ENCODE measurements at regions not wholly inside any gene's neighbourhood (a gene's known extent, or its start where the extent isn't known, plus 50 kb on each side); places are given as distances from the start of the nearest gene placed in this dataset.
"Not testable (repeated sequence)": the region's sequence is repeated elsewhere in the genome, so short reads cannot be mapped to it uniquely, and the experiment has no call there.

DNA sequence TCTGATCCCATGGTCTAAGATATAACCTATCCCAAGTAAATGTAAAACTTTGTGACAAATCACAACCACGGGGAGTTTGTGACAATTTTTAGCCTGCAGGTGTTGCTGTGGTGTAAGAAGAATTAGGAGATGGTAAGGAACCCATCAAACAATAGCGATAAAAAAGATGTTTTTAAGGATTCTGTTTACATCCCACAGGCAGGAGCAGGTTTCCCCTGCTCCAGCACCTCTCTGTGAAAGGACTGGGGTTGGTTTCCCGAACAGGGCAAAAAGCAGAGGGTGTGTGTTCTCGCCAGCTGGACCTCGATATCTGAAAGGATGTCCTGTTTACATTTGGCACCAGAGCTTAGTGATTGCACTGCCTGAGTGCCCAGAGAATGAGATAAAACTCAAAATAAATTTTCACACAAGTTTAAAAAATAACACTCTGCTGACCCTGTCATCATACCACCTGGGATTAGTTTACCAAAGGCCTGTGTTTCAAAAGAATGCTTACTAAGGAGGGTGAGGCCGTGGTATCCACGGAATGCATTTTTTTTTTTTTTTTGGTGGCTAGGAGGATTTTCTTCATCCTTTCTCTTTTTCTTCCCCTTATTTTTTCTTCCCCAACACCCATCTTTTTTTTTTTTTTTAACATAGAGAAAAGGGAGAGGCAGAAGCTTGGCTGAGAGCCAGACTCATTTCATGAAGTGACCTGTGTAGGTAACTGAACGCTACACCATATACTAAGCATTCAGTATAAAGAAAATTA, 151.8 kb upstream of the DPH6 start:
- DNase-seq, result peak; percentile 9

DNA sequence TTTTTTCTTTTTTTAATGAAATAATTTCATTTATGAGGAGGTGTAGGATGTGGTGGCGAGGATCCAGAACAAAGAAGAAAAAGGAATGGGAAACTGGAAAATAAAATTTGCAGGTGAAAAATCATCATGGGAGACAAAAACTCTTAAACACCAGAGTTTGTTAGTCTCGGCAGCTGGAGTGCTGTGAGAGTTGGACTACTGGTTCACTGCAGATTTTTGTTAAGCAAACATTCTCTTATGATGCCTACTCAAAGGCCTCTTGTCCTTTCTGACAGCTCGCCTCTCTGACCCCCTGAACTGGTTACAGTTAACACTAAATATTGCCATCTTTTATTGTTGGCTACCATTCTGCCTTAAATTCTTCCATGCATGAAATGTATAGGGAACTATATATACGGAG, 152.4 kb upstream of the DPH6 start:
- no peak for DNase-seq

DNA sequence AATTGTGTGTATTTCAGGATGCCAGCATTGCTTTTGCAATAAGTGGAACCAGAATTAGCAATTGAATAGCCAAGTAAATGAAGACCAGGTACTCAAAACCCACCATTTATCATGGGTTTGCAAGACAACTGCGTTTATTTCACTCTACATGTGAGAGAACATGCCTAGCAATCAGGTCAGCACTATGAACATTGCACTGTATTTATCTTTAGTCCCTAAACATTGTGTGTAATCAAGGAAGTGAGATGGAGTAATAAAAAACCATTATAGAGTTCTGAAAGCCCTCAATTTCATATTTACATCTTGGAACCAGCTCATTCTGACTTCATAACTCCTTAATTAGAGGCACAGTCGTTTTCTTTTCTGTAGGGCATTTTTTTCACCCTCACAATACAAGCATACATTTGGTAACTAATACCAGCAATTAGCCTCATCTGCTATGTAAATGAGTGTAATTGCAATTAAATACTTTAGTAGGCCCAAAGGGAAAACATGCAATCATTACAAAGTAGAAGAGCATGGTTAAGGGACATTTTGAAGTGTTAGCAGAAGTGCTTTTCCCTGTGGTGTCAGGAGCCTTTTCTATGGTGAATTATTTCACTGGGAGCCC, 153.1 kb upstream of the DPH6 start:
- DNase-seq, result peak; percentile 32

DNA sequence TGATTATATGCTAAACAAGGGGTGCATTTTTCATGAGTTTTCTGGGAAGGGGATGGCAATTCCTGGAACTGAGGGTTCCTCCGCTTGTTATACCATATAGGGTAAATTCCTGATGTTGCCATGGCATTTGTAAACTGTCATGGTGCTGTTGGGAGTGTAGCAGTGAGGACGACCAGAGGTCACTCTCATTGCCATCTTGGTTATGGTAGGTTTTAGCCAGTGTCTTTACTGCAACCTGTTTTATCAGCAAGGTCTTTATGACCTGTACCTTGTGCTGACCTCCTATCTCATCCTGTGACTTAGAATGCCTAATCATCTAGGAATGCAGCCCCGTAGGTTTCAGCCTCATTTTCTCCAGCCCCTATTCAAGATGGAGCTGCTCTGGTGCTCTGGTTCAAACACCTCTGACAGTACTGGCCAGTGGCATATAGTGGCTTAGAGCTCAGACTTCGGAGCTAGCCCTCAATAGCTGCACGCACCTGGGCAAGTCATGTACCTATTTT, 154.2 kb upstream of the DPH6 start:
- not testable (repeated sequence) for DNase-seq

DNA sequence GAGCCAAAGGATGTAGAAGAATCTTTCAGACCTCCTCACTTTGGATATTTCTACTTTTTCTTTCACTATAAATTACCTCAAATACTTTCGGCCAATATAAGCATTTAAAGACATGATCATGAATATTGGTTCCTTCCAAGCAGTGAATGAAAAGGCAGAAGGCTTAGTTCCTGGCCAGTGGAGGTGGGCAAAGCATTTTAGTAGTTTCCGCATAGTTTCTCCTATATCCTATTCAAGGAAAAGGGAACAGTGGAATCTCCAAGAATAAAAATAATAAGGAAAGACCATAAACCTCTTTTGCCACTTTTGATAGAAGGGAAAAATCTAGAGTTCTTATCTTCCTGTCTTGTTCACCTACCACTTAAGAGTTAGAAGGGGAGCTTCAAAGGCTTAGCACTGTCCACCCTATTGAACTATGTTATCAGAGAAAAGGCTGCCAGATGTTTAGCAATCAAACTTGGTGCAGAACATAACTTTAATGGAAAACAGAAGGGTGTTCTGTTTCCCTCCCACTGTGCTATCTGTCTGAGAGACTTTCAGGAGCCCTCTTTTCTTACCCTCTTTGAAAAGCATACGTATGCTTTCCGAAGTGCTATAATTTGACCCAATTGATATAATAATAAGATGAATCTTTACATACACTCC, 155.6 kb upstream of the DPH6 start:
- DNase-seq, result no peak

DNA sequence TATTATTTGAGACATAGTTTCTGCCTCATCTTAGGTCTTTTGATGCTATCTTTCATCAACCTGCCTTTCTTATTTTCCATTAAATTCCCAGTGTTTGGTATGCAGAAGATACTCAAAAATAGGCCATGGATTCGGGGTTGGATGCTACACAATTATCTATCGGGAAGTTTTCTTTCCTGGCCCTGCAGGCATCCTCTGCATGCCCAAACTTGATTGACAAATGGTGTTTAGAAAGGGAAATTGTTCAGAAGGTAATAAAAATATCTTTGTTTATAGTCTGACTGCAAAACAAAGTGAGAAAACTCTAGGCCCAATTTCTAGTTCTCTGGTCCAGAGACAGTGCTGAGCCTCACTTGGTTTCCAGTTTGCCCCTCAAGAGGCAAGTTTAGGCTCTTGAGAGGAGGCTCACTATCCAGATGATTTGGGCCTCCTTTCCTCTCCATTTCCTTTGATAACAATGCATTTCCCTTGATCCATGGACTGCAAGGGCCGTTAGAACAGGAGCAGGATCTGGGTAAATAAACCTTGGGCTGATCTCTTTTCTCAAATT, 157.1 kb upstream of the DPH6 start:
- DNase-seq, result no peak

DNA sequence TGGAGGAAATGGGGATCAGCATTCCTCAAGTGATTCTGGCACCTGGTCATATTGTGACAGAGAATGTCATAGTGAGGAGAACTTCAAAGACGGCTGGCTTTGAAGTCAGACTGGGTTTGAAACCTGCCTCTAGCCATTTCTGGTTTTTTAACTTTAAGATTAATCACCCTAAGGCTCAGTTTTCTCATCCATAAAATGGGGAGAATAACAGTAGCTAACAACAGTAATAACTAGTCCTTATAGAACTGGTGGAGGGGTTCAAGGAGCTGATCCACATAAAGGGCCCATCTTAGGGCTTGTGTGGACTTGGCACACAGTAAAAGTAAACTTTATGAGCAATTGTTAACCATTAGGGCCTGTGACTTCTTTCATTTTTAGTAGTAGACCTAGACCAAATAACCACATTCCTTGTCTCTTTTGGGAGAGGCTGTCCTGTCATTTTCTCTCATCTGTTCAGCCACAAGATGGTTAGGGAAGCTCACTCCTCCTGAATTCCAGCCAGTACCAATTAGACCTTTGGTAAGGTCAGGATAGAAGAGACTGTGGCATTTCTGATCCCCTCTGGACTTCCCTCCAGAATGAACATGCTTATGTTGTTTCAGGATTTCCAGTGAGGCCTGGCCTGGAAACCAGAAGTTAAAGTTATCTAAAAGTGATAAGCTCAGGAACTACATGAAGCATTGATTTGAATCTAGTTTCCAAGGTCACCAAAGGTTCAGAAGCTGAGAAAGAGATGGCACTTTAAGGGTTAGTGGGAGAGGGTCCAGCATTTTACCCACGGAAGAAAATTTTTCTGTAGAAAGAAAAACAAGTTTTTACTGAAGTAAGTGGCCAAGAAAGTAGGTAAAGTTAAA, 159.3 kb upstream of the DPH6 start:
- DNase-seq, result no peak

DNA sequence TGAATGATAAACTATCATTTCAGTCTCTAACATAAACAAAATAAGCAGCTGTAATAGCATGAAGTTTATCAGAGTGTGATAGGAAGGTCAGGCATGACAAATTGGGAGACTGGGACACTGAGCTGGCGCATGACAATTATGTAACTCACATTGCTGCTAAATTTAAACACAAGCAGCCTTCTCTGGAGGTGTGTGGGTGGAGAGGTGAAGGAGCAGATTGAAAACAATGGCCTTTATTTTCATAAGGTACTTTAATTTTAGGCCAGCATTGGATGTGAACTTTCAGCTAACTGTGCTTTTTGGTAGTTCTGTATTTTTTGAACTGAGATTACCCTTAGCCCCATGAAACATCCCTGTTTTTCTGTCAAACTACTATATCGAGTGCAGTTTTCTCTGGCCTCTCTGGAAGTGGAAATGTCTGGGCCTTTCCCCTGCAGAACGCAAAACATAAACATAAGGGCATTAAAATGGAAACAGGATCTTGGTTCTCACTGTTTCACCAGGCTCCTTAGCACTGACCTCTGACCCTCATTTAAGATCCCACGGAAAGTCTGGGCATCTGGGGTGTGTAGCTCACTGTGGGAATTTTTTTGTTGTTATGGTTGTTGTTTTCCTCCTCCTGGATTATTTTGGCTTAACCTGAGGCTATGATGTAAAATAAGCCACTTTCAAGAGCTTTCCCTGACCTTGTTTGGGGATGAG, 160.1 kb upstream of the DPH6 start:
- DNase-seq, result no peak

DNA sequence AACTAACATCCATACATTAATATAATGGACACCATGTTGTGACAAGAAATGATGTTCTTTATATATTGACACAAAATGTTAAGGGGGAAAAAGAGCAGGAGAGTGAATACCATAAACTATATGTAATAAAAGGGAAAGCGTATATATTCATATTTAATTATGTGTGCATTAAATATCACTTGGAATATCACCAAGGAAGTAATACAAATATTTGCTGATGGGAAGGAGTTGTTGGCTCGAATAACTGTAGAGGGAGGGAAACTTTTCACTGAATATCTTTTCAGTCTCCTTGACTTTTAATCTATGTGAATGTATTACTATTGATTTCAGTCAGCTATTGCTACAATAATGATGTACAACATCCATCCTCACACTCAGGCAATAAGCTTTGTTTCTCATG, 167.0 kb upstream of the DPH6 start:
- DNase-seq, result no peak

DNA sequence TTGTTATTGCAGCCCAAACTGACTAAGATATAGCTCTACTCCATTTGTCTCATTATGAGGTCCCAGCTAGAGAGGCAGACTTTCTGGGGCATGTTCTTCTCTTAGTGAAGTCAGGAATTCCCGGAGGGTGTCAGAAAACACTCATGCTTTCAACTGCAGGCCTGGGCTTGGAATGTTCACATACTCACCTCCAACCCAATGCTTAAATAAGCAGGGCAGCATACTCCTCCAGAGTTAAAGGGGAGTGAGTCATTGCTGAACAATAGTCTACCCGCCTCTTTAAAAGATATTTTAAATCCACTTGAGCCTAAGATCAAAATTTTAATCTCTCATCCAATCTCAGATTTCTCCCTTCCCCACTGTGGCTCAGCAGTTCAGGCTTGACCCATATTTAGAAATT, 167.8 kb upstream of the DPH6 start:
- no peak for DNase-seq

DNA sequence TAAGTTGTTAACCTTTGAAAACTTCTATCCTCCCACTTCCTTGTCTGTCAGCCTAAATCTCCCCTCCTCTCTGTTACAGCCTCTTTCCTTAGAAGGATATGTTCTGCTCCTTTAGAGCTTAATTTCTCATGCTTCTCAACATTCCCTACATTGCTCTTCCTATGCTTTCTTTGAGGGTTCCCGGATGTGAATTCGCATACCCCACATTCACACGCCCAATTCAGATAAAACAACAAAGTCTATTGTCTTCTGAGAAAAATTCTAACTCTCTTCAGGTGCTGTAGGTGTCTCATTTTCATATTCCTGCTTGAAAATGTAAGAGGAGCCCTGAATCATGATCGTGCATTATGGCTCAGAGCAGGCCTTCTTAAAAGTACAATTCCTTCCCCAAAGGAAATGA, 171.8 kb upstream of the DPH6 start:
- DNase-seq, result no peak

DNA sequence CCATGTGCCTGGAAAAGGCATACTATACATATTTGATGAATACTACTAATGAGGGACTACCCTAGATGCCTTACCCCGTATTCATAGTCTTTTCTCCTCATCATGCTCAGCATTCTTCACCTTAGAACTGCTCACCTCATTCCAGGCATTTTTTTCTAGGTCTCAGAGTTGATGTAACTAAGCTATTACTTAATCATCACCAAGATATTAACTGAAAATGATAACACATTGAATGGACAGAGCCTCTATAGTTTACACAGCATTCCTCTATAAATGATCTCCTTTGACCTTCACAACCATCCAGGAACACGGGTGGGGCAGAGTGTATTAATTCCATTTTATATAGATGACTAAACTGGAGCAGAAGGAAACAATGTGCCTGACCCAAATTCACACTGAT, 174.1 kb upstream of the DPH6 start:
- no peak for DNase-seq

DNA sequence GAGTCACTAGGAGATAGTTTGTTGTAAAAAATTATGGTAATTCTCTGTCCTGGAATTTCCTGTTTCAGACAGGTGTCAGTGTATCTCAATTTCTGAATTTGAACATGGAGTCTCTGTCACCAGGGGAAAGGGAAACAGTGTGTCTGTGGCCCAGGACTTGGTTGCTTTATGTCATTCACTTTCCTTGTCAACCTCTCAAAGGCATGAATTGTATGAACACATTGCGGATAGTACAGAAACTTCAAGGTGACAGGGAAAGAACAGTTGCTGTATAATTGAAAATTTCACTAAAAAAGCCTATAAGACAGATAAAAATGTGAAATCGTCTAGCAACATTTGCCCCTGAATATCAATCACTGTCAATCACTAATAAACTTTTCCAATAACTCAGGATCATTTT, 175.0 kb upstream of the DPH6 start:
- DNase-seq, result no peak

DNA sequence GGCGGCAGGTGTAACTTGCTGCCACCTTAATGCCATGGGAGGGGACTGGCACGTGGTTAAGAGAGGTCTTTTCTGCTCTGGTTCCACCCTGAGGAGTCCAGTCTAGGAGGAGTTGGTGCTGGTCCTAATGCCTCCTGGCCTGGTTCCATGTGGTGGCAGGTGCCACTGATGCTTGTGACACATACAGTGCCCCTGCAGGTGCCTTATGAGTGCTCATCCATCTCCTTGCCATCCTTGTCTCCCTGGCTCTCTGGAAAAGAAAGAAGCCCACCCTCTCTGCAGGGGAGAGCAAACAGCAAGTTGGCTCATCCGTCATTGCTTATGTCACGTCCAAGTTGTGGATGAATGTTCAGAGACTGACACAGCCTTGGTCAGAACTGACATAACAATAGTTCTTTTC, 175.8 kb upstream of the DPH6 start:
- no peak for DNase-seq

DNA sequence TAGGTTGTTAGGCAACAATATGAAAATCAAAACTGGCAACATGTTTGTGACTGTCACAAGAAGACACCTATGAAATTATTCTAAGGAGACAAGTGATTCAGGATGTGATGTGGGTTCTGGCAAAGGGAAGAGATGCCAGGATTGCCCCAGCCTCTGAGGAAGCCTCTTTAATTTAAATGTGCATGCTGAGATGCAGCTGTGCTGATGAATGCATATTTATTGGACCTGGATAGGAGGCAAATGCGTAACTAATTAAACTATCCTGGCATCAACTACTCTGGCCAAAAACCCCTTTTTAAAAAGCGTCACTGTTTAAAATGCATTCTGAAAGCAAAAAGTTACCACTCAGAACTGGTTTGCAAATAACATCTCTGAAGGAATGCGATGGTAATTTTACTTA, 176.5 kb upstream of the DPH6 start:
- no peak for DNase-seq

DNA sequence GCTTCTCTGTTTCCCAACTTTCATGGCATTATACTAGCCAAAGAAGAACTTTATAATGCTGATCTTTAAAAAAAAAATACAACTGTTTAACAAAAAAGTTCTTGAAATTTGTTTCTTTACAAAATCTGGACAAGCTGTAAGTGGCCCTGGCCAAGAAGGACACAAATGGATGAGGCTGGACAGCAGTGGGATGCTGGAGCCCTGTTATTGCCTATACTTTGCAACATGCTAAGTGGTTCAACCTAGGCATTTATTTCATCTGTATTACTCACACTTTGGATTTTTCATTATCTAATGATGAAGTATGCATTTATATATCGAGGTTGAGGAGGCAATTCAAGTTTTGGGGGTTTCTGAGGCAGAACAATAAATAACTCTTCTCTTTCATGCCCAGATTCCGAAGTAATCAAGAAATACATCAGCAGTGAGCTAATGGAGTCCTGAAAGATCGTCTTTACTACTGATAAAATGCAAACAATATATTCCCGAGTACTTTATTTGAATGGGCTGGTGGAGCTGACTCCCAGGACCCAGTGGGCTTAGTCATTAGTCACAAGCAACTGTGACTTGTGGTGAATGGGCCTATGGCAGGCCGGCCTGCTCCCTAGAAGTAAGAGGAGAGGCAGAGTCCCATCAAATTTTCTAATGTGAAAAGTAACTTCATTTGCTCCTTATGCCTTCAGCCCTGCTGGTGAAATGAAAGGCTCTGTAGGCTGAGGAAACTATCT, 177.3 kb upstream of the DPH6 start:
- no peak for DNase-seq

DNA sequence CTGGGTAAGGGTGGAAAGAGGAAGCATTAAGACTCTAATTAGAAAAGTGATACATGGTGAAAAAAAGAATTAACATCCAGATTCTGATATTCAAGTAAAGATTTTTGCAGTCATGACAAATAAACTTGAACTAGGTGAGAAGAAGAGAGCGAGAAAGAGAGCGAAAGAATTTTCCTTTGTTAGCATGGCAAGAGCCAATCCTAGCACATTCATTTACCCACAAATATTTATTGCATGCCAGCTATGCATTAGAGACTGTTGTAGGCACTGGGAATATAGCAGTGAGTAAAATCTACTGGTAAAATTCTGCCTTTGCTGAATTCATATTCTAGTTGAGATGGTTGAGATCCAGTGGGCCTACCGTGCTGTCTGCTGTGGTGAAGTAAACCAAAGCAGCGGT, 177.9 kb upstream of the DPH6 start:
- no peak for DNase-seq

DNA sequence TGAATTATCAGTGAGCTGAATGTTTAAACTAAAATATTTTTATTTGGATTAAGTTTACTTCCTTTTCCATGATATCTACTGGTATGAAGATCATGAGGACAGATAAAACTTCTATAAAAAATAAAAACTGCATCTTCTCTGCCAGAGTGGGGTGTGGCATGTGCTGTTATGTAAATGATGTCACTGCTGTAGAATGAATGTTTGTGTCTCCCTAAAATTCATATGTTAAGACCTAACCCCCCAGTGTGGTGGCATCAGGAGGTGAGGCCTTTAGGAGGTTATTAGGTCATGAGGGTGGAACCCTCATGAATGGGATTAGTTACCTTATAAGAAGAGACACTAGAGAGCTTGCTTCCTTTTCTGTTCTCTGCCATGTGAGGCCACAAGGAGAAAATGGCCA, 178.7 kb upstream of the DPH6 start:
- no peak for DNase-seq

DNA sequence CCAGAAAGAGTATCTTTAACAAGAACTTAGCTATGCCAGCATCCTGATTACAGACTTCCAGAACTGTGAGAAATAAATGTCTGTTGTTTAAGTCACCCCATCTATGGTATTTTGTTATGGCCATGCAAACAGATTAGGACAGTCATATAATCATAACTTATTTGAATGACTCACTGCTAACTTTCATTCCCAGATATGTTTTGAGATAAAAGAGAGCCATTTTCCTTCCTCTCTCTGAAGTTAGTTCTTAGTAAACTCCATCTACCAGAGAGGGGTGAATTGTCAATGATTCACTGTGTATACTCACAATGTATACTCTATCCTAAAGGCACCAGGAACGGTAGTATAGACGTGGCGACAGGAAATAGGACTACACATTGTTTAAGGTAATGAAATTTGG, 179.4 kb upstream of the DPH6 start:
- no peak for DNase-seq

DNA sequence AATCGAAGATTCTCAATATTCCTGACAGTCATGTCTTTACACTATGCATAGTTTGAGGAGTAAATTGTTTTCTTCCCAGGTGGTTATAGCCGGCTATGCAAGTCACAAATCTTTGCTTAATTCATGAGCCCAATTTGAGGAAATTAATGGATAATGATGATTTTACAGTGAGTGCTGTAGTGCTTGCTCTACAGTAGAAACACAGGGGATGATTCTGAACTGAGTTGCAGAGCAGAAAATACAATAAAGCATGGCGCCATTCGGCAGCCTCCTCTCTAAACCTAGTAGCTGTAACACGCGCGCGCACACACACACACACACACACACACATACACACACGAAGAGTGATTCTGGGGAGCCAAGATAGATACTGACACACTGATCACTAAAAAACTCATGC, 181.7 kb upstream of the DPH6 start:
- DNase-seq, result no peak

DNA sequence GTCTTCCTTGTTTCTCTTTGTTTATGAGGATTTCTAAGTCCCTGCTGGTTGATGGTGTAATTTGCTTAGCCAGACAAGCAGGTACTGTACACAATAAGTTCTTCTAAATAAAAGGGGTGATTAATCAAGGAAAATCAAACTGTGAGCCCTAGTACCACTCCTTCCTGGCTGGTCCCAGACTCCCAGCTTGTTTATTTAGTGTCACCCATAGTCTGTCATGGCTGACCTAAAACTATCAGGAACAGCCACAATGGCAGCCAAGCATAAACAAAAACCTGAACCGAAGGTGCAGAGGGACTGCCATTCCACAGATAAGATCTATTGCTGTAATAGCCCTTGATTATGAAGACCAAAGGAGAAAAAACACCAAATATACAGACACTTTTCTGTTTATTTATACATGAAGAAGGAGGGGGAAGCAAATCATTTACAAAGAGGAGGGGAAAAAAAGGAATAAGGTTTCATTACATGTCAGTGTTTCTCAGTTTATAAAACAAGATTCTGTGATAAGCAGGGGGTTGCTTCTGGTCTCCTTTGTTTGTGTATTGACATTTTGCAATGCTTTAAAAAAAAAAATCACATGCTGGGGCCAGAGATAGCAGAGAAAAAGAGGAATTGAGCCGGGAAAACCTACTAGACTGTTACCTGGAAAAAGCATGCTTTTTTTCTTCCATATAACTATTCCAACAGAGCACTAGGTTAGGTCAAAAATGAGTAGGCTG, 182.4 kb upstream of the DPH6 start:
- peak; percentile 33 for DNase-seq

All from DMS153 (cell line).